HG02981 (cell line): ENCODE measurements at regions not wholly inside any gene's neighbourhood (a gene's known extent, or its start where the extent isn't known, plus 50 kb on each side); places are given as distances from the start of the nearest gene placed in this dataset.

ENCODE experiments used
- ATAC-seq: cut with Tn5 transposase; IDR thresholded peaks from one replicate; pipeline ENCODE4 v1.9.1; 2021; ENCODE audit warnings: mild to moderate bottlenecking, moderate library complexity; ENCODE audit not compliant: unreplicated experiment

- ATAC-seq: no peak
Observed at GRCh38 chr11:113584371-113584770, 109.2 kb upstream of the DRD2 start.

GRCh38 chr11:113581713-113582112 lies 106.5 kb upstream of the DRD2 start:
- no peak for ATAC-seq

DNA sequence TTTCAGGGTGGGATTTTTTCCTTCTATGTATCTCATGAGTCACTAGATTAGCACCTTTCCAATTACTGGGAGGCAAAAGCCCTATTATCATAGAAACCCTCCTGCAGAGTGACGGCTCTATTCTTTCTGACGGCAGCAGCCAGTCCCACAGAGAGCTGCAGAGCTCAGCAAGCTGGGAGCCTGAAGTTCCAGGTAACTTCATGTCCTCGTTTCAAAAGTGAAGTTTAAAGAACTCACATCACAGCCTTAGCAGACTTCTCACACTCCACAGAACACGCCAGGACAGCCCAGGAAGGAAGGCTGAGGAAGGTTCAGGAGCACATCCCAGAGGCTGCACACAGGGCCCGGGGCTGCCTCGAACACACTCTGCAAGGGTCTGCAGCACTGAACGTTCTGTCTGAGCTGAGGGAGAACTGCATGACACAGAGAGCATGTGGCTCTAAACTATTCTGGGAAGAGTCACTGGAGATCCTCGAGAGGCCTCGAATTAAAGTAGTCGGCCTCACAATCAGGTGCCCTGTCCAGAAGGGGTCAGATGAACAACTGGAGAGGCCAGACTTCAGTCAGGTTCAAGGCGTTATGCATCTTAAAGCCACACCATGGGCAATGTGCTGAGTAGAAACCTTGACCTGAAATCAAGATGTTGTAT lies 104.2 kb upstream of the DRD2 start:
- no peak for ATAC-seq

DNA sequence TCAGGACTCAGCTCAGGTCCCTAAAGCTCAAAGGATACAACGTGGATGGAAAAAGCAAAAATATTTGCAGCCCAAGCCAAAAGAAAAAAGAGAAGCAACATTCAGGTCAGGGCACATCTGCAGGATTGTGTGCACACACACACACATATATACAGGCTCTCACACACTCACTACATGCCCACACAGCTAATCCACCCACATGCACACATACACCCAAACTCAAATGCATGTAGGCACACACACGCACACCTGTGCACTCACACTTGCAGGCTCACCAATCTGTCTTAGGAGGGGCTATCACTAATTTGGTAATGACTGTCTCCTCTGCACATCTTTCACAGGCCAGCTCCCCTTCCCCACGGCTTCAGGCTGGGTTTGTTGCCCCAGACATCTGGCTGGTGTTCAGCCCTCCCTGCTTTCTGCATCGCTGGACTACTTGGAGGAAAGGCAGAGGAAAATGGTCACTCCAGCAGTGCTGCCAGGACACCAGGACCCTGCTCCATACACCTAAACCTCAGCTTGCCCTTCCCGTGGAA lies 103.6 kb upstream of the DRD2 start:
- ATAC-seq: no peak

GRCh38 chr11:113578033-113578380 lies 102.8 kb upstream of the DRD2 start:
- ATAC-seq: no peak

GRCh38 chr11:113577356-113578032 lies 102.3 kb upstream of the DRD2 start:
- ATAC-seq: no peak

- ATAC-seq: no peak
Observed at GRCh38 chr11:113574586-113574985, 99.4 kb upstream of the DRD2 start.

GRCh38 chr11:113574171-113574570 lies 99.0 kb upstream of the DRD2 start:
- ATAC-seq: no peak

DNA sequence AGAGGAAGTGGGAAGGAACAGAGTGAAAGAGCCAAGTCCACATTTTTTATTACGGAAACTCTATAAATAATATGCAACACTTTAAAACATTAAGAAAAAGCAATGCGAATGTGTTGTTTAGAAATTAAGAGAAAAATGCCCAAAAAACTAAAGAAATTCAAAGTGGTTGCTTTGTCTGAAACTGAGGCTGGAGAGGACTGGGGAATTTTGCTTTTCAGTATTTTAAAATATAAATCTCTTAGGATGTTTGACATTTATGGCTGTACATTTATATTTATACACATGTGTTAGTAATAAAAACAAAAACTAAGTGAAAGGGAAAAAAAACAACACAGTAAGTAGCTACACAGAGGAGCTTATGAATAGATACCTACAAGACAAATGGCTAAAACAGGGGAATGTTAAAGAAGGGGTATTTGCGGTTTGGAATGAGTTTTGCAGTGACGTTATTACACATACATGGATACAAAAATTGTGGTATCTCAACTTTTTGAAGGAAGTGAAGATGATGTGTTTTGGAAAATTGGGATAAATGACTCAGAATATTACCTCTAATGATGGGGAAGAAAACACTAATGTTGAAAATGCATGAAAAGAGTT lies 97.0 kb upstream of the DRD2 start:
- ATAC-seq: no peak

- ATAC-seq: no peak
Observed at GRCh38 chr11:113571531-113571930, 96.3 kb upstream of the DRD2 start.

- ATAC-seq: no peak
Observed at GRCh38 chr11:113570906-113571305, 95.7 kb upstream of the DRD2 start.

- no peak for ATAC-seq
Observed at GRCh38 chr11:113569391-113569790, 94.2 kb upstream of the DRD2 start.

- no peak for ATAC-seq
Observed at GRCh38 chr11:113568566-113568965, 93.4 kb upstream of the DRD2 start.

DNA sequence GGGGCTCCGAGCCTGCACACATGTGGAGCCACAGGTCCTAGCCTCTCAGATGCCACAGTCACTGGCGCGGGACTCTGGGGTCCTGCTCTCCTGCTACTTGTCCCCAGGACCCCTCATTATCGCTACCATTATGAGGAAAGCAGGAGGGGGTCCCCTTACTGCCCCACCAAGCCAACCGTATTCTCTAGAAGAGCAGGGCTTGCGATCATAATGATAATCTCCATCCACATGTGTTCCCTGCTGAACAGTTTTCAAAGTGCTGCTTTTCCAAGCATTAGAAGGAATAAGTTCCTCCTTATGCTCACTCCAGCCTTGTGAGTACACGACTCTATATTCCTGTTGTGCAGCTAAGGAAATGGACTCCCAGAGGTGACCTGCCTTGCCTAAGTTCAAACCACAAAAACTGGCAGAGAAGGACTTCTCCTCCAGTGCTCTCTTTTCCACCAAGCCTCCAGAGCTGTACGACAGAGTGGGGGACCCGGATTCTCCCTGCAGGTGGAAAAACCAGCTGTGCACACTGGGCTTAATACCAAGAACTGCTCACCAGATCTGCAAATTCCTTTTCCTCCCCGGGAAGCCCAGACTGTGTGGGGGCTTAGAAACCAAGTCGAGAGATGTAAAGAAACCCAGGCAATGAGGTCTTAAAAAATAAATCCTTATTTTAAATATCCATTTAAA lies 92.8 kb upstream of the DRD2 start:
- no peak for ATAC-seq

- no peak for ATAC-seq
Observed at GRCh38 chr11:113567097-113567496, 91.9 kb upstream of the DRD2 start.

- ATAC-seq: no peak
Observed at GRCh38 chr11:113564527-113565130, 89.4 kb upstream of the DRD2 start.

DNA sequence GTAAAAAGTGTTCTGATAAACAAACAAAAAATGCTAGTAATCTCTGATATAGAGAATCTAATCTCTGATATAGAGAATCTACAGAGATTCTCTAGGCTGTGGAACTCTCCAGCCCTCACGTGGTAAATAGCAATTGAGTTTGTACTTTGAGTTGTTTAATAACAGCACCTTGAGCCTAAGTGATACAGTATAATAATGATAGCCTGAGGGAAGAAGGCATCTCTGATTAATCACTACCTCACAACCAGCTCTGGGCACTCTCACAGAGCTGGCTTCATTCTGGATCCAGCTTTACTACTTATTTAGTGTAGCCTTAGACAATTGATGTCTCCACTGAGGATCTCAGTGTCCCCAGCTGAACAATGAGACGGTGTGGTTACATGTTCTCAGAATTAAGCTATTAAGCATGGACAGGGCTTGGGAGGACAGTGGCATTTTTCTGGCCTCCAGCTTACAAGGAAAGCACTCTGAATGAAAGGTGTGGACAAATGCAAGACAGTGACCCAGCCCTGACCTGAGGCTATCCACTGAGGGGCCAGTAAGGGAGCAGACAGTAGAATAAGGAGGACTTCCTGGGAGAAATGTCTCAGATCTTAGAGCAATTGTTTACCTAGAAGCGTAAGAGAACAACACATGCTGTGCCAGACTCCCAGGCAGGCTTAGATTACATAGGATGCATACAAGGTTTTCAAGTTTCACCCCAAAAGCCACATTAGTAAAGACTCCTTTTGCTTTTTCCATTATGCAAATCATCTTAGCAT lies 88.7 kb upstream of the DRD2 start:
- no peak for ATAC-seq

- no peak for ATAC-seq
Observed at GRCh38 chr11:113562981-113563461, 87.8 kb upstream of the DRD2 start.

DNA sequence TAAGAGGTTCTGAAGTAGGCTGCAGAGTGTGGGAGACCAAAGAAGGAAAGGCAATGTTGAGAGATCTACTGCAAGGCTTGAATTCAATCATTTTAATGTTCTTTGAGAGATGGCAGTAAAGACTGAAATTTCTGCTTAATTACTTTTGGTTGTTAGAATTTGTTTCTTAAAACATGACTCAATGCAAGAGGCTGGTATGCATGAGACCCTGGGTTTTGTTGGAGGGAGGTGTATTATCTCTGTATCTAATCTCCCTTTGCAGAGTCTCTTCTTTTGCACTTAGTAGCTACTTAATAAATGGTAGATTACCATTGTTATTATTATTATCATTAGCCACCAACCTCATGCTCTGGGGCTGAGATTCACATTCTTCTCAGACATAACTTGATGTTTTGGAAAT lies 87.4 kb upstream of the DRD2 start:
- ATAC-seq: no peak

DNA sequence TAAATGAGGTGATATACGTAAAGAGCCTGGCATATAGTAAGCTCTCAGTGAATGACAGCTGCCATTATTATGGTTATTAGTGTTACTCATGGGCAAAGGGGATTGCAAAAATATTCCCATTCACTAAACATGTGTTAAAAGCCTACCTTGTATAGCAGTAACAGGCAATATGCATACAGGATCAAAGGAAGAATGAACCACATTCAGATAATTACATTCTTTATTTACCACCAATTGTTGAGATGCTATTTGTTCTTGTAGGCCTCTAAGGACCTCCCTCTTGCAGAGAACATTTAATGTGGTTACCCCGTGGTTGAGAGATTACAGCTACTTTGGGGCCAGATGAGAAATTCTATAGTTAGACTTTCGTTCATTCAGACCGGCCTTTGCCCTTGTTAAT lies 82.7 kb upstream of the DRD2 start:
- no peak for ATAC-seq
